Loucy (cell line): ENCODE measurements at regions not wholly inside any gene's neighbourhood (a gene's known extent, or its start where the extent isn't known, plus 50 kb on each side); places are given as distances from the start of the nearest gene placed in this dataset.

Source experiments
- H2AFZ ChIP-seq: fragments of 200-600 bp; sonication (generic); 2 replicates; pipeline ENCODE4 v1.6.0; 2016; ENCODE audit warnings: antibody characterized with exemption, mild to moderate bottlenecking, low read length, moderate library complexity
- H3F3A ChIP-seq: fragments of 200-600 bp; 2 replicates; pipeline ENCODE4 v1.6.0; 2016; ENCODE audit warnings: antibody characterized with exemption, low read depth, mild to moderate bottlenecking
- H3K27me3 ChIP-seq: fragments of 200-600 bp; sonication (generic); 2 replicates; pipeline ENCODE4 v1.6.1; 2014; ENCODE audit warnings: low read length, mild to moderate bottlenecking; ENCODE audit not compliant: insufficient read depth, poor library complexity, severe bottlenecking
- H3K36me3 ChIP-seq: fragments of 200-600 bp; sonication (generic); 2 replicates; pipeline ENCODE4 v1.6.1; 2016; ENCODE audit warnings: low read length; ENCODE audit not compliant: insufficient read depth
- H3K4me1 ChIP-seq: fragments of 200-600 bp; sonication (generic); 2 replicates; pipeline ENCODE4 v1.5.1; 2014; ENCODE audit warnings: low read length, mild to moderate bottlenecking; ENCODE audit not compliant: insufficient read depth, poor library complexity, severe bottlenecking
- H3K4me2 ChIP-seq: fragments of 200-600 bp; sonication (generic); 2 replicates; pipeline ENCODE4 v1.6.0; 2014; ENCODE audit warnings: antibody characterized with exemption, low read length, low read depth, mild to moderate bottlenecking; ENCODE audit not compliant: poor library complexity, severe bottlenecking
- H3K4me3 ChIP-seq: fragments of 200-600 bp; sonication (generic); 2 replicates; pipeline ENCODE4 v1.5.1; 2014; ENCODE audit warnings: low read length, mild to moderate bottlenecking, mixed read lengths; ENCODE audit not compliant: poor library complexity, severe bottlenecking
- H3K79me2 ChIP-seq: fragments of 200-600 bp; sonication (generic); 2 replicates; pipeline ENCODE4 v1.6.1; 2014; ENCODE audit warnings: low read length; ENCODE audit not compliant: insufficient read depth
- H3K9ac ChIP-seq: fragments of 200-600 bp; sonication (generic); 2 replicates; pipeline ENCODE4 v1.6.0; 2014; ENCODE audit warnings: mild to moderate bottlenecking, low read depth, low read length, moderate library complexity; ENCODE audit not compliant: poor library complexity, severe bottlenecking
- H3K9me2 ChIP-seq: fragments of 200-600 bp; sonication (generic); replicated peaks from 2 replicates; pipeline ENCODE4 v1.6.1; 2016; ENCODE audit warnings: low read depth, low read length, mixed read lengths
- H3K9me3 ChIP-seq: fragments of 200-600 bp; sonication (generic); 2 replicates; pipeline ENCODE4 v1.6.1; 2014; ENCODE audit warnings: mild to moderate bottlenecking, antibody characterized with exemption, low read length, low read depth; ENCODE audit not compliant: insufficient read depth
- H4K20me1 ChIP-seq: fragments of 200-600 bp; sonication (generic); 2 replicates; pipeline ENCODE4 v1.6.0; 2014; ENCODE audit warnings: antibody characterized with exemption, low read length, mild to moderate bottlenecking; ENCODE audit not compliant: insufficient read depth, poor library complexity, severe bottlenecking
- CTCF ChIP-seq: fragments of 200-600 bp; sonication (generic); conservative IDR thresholded peaks from 2 replicates; pipeline ENCODE4 v1.5.1; 2014; ENCODE audit warnings: mild to moderate bottlenecking, antibody characterized with exemption, low read length
- EZH2phosphoT487 ChIP-seq: fragments of 200-600 bp; IDR thresholded peaks from 2 replicates; pipeline ENCODE4 v1.6.1; 2018; ENCODE audit warnings: antibody characterized with exemption, mild to moderate bottlenecking, moderate library complexity, borderline replicate concordance

DNA sequence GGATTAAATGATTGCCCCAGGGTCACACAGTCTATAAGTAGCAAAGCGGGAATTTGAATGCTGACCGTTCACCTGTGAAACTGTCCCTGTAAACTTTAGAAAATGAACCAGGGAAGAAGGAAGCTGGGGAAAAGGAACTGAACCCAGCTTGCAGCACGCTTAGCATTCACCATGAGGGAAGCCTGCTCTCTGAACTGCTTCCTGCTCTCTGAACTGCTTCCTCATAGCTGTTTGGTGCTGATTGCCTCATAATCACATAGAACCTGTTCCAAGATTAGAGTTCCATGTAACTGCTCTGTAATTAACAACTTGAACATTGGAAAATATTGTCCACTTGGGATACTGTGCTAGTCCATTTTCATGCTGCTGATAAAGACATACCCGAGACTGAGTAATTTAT, 1504.8 kb upstream of the TMEM132C start:
- Histone ChIP-seq H3K9ac (no peak overlapping the region), H3K4me2 (no peak overlapping the region), H3K9me2 (no peaks in the 10 kb centered on the region), H3K4me3 (no peak overlapping the region), H2AFZ (no peak overlapping the region), H3K79me2 (no peaks in the 10 kb centered on the region), H3K4me1 (no peaks in the 10 kb centered on the region), H3K9me3 (peaks cover 17% of the 10 kb centered on the region; the same call in 1 of the 2 replicates), H4K20me1 (no peaks in the 10 kb centered on the region), H3K27me3 (no peaks in the 10 kb centered on the region), H3F3A (no peaks in the 10 kb centered on the region), H3K36me3 (no peaks in the 10 kb centered on the region)
- TF ChIP-seq EZH2phosphoT487, result no peak

DNA sequence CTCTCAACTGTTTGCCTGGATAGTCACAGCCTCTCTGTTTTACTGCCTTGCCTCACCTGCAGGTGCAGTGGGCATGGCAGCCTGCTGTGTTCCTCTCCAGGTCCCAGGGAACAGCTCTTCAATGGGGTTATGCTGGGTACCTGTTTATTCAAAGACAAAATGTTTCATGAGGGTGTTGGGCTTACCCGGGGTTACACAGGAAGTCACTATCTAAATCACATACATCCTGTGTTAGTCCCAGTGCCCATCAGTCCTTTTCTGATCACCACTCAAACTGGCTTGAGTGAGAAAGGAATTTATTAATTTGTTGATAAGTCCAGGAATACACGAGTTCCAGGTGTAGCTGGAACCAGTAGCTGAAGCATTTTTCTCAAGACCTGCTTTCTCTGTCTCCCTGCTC, 1503.6 kb upstream of the TMEM132C start:
- Histone ChIP-seq H3K9ac (no peak overlapping the region), H3K4me2 (no peak overlapping the region), H3F3A (0 out of 2 replicates have a peak, but pooled peaks cover 2% of the 10 kb centered on the region), H3K9me2 (no peaks in the 10 kb centered on the region), H3K4me3 (no peak overlapping the region), H3K36me3 (no peaks in the 10 kb centered on the region), H2AFZ (no peak overlapping the region), H3K79me2 (no peaks in the 10 kb centered on the region), H3K9me3 (peaks cover 22% of the 10 kb centered on the region; the same call in 1 of the 2 replicates), H3K4me1 (peaks cover 3% of the 10 kb centered on the region), H3K27me3 (no peaks in the 10 kb centered on the region), H4K20me1 (no peaks in the 10 kb centered on the region)
- no peak for TF ChIP-seq CTCF
- no peak for TF ChIP-seq EZH2phosphoT487

- H2AFZ ChIP-seq, result no peak overlapping the region
- H3K79me2 ChIP-seq, result no peaks in the 10 kb centered on the region
- H3K9me2 ChIP-seq, result no peaks in the 10 kb centered on the region
- peaks cover 22% of the 10 kb centered on the region; the same call in 1 of the 2 replicates for H3K9me3 ChIP-seq
- no peaks in the 10 kb centered on the region for H4K20me1 ChIP-seq
- no peak overlapping the region for H3K9ac ChIP-seq
- H3F3A ChIP-seq, result 0 out of 2 replicates have a peak, but pooled peaks cover 2% of the 10 kb centered on the region
- no peaks in the 10 kb centered on the region for H3K36me3 ChIP-seq
- TF ChIP-seq CTCF (no peak), EZH2phosphoT487 (no peak)
- no peak overlapping the region for H3K4me3 ChIP-seq
- no peaks in the 10 kb centered on the region for H3K27me3 ChIP-seq
- no peak overlapping the region for H3K4me2 ChIP-seq
- H3K4me1 ChIP-seq, result peaks cover 12% of the 10 kb centered on the region
Observed at GRCh38 chr12:126767334-126767733, 1499.6 kb upstream of the TMEM132C start.

GRCh38 chr12:126768517-126768916, 1498.5 kb upstream of the TMEM132C start:
- no peak for TF ChIP-seq EZH2phosphoT487
- no peak for TF ChIP-seq CTCF
- no peak overlapping the region for H3K9ac ChIP-seq
- H3K9me3 ChIP-seq, result peaks cover 22% of the 10 kb centered on the region; the same call in 1 of the 2 replicates
- H3F3A ChIP-seq, result 0 out of 2 replicates have a peak, but pooled peaks cover 2% of the 10 kb centered on the region
- H2AFZ ChIP-seq, result no peak overlapping the region
- peaks cover 12% of the 10 kb centered on the region for H3K4me1 ChIP-seq
- H3K36me3 ChIP-seq, result no peaks in the 10 kb centered on the region
- no peaks in the 10 kb centered on the region for H3K79me2 ChIP-seq
- H3K4me2 ChIP-seq, result peak overlapping the region; percentile 35
- peak overlapping the region; percentile 9 for H3K4me3 ChIP-seq
- no peaks in the 10 kb centered on the region for H4K20me1 ChIP-seq
- no peaks in the 10 kb centered on the region for H3K27me3 ChIP-seq
- no peaks in the 10 kb centered on the region for H3K9me2 ChIP-seq
